GM12864 (cell line): ENCODE measurements at regions not wholly inside any gene's neighbourhood (a gene's known extent, or its start where the extent isn't known, plus 50 kb on each side); places are given as distances from the start of the nearest gene placed in this dataset.
"Not testable (repeated sequence)": the region's sequence is repeated elsewhere in the genome, so short reads cannot be mapped to it uniquely, and the experiment has no call there.

Experiments
- DNase-seq: peaks from one replicate; pipeline ENCODE4 v3.0.0-alpha.2; 2011; ENCODE audit warnings: low read depth
- H3K4me3 ChIP-seq: 2 replicates; pipeline ENCODE4 v1.5.1; 2011; ENCODE audit warnings: mild to moderate bottlenecking, low read depth, low read length, control low read depth
- TF ChIP-seq, protein P1 (sequence below): IDR thresholded peaks from 2 replicates; pipeline ENCODE4 v1.5.1; 2011; ENCODE audit warnings: low read depth, mild to moderate bottlenecking, moderate library complexity, low read length, control low read depth, inconsistent platforms; ENCODE audit errors: missing control alignments

DNA sequence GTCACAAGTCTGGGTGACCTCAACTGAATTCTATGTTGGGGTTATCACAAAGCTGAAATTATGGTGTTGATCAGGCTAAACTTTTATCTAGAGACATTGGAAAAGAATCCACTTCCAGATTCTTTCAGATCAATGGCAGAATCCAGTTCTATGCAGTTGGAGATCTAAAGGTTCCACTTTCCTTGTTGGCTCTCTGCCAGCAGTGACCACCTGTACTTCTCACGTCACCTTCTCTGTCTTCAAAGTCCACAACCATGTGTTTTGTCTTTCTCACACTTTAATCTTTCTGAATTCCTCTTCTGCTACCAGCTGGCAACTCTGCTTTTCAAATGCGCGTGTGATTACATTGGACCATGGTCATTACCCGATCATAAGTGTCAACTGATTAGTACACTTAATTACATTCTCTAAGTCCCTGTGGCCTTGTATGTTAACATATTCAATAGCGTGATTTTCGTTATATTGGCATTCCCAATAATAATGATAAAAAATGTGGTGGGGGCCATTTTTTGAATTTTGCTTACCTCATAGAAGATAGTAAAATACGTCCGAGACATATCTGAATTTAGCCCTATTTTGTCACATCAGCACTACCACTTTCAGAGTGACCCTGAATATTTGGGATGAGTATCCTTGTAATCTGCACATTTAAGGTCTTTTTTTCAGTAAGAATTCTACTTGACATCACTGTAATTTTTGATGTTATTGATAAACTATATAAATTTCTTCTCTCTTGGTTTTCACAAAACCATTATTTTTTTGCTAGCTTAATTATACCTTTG, 73.7 kb upstream of the PRDM9 start:
- DNase-seq: no peak
- TF ChIP-seq, protein P1, sequence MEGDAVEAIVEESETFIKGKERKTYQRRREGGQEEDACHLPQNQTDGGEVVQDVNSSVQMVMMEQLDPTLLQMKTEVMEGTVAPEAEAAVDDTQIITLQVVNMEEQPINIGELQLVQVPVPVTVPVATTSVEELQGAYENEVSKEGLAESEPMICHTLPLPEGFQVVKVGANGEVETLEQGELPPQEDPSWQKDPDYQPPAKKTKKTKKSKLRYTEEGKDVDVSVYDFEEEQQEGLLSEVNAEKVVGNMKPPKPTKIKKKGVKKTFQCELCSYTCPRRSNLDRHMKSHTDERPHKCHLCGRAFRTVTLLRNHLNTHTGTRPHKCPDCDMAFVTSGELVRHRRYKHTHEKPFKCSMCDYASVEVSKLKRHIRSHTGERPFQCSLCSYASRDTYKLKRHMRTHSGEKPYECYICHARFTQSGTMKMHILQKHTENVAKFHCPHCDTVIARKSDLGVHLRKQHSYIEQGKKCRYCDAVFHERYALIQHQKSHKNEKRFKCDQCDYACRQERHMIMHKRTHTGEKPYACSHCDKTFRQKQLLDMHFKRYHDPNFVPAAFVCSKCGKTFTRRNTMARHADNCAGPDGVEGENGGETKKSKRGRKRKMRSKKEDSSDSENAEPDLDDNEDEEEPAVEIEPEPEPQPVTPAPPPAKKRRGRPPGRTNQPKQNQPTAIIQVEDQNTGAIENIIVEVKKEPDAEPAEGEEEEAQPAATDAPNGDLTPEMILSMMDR: no peak
- H3K4me3 ChIP-seq: no peak overlapping the region

DNA sequence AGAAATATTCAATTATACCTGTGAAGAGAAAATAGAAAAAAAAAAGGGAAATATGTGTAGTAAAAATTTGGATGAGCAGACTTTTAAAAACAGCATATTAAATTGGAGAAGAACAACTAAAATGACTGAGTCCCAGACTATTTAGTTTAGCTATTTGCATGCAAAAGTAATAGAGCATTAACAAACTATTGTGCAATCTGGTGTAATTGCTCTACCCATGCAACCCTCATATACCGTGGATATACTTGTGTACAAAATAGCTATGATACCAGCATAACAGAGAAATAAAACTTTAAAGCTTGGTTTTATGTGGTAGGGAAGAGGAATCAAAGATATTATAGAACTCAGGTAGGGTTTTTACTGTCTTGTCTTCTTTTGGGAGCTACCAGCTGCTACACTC, 78.7 kb upstream of the PRDM9 start:
- DNase-seq: no peak
- TF ChIP-seq, protein P1: no peak
- H3K4me3 ChIP-seq: no peak overlapping the region

DNA sequence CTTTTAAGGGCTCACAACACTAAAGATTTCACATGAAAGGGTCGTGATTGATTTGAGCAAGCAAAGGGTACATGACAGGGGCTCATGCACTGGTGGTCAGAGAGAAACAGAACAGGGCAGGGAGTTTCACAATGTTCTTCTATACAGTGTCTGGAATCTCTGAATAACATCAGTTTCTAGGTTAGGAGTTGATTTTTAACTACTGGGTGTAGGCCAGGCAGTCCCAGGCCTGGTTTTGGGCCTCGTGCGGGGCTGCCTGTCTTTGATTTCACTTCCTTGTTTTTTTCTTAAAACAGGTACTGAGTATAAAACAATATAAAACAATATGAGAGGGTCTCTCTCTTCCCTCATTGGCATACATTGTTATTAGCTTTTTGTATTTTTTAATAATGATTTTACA, 87.2 kb upstream of the PRDM9 start:
- not testable (repeated sequence) for H3K4me3 ChIP-seq, DNase-seq

DNA sequence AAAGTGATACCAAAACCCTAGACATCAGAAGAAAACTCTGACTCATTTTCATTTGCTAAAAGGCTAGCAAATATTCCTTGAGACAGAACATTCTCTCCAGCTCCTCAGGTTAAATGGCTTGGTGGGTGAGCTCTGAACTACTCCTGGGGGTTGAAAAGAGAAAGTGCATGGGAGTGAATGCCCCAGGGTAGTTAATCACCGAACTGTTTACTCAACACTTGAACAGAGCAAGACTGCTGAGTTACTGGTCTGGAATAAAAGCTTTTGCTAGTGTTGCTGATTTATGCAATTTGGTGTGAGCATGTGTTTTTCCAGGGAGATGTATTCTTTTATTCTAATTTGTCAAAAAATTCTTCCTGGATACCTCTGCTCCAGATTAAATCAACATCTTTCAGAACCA, 88.3 kb upstream of the PRDM9 start:
- no peak for DNase-seq
- no peak overlapping the region for H3K4me3 ChIP-seq
- TF ChIP-seq, protein P1: no peak

DNA sequence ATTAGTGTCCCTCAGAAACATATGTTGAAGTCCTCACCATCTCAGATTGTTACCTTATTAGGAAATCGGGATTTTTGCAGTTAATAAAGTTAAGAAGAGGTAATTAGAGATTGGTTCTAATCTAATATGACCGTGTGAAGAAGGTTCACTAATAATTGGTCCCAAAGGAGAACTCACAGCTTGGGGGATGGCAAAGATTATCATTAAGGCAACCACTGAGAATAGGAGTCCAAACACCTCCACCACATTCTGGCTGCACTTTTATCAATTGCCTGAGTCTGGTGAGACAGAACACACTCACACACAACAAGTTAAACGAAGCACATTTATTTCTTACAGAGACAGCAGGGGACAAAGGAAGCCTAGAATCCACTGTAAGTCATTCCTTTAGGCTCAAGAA, 94.9 kb upstream of the PRDM9 start:
- H3K4me3 ChIP-seq: no peak overlapping the region
- DNase-seq: no peak
- TF ChIP-seq, protein P1: no peak

DNA sequence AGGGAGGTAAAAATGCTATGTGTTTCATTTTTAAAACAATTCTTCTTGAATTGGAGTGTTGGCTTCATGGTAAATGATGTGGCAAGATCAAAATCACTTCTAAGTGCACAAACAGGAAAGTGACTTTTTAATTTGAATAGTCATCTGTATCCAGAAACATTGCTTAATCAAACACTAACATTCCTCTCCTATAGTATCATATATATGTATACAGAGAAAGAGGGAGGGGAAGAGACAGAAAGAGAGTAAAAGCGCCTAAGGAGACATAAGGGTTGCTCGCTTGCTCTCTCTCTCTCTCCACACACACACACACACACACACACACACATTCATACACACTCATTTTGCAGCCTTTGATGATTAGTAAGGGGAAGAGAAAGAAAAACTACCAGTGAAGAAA, 95.4 kb upstream of the PRDM9 start:
- TF ChIP-seq, protein P1: no peak
- no peak overlapping the region for H3K4me3 ChIP-seq
- DNase-seq: no peak

DNA sequence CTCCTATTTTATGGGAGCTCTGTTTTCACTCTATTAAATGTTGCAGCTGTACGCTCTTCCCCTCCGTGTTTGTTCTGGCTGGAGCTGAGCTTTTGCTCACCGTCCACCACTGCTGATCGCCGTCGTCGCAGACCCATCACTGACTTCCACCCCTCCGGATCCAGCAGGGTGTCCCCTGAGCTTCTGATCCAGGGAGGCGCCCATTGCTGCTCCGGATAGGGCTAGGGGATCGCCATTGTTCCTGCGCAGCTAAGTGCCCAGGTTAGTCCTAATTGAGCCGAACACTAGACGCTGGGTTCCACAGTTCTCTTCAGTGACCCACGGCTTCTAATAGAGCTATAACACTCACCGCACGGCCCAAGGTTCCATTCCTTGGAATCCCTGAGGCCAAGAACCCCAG, 96.2 kb upstream of the PRDM9 start:
- H3K4me3 ChIP-seq: no peak overlapping the region
- TF ChIP-seq, protein P1: no peak
- DNase-seq: no peak

DNA sequence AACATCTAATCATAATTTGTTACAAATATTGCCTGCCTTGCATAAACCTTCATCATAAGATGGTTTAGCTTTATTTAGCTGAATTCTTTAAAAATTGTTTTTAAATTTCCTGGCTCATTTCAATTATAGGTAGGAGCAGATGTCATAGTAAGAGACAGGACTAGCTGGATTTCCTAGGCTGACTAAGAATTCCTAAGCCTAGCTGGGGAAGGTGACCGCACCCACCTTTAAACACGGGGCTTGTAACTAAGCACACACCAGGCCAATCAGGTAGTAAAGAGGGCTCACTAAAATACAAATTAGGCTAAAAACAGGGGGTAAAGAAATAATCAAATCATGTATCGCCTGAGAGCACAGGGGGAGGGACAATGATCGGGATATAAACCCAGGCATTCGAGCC, 96.6 kb upstream of the PRDM9 start:
- DNase-seq, H3K4me3 ChIP-seq: not testable (repeated sequence)
